B cell (primary cell): ENCODE measurements at regions not wholly inside any gene's neighbourhood (a gene's known extent, or its start where the extent isn't known, plus 50 kb on each side); places are given as distances from the start of the nearest gene placed in this dataset.
"Not testable (repeated sequence)": the region's sequence is repeated elsewhere in the genome, so short reads cannot be mapped to it uniquely, and the experiment has no call there.

Experiments
- ATAC-seq: fragments of 200-7000 bp; cut with Tn5 transposase; one replicate; pipeline ENCODE4 v1.10.0; 2021; ENCODE audit warnings: low read depth, mild to moderate bottlenecking, moderate number of reproducible peaks, moderate library complexity
- CTCF ChIA-PET: fragments of 350-600 bp; sonication (Branson Sonifier 250); formaldehyde crosslinking; loops from one replicate; lab custom pipeline; 2021; ENCODE audit warnings: antibody characterized with exemption, inconsistent platforms; lab: Charles Lee
- POLR2A ChIA-PET: fragments of 350-600 bp; sonication (Branson Sonifier 250); formaldehyde crosslinking; loops from one replicate; lab custom pipeline; 2021; ENCODE audit warnings: antibody characterized with exemption; lab: Charles Lee
- DNase-seq: peaks from one replicate; pipeline ENCODE4 v3.0.0; 2013
- H2AFZ ChIP-seq: 2 replicates; pipeline ENCODE4 v1.6.1; 2012; ENCODE audit warnings: mild to moderate bottlenecking, low read depth, low read length; ENCODE audit not compliant: insufficient read depth, poor library complexity, severe bottlenecking
- H3K27ac ChIP-seq, 2 donors: 1 replicate in 1 of 2; 2 replicates in 1 of 2; pipeline ENCODE4 v1.5.1; 2012 to 2013; ENCODE audit warnings: low read length in 2 of 2, mild to moderate bottlenecking in 2 of 2, moderate library complexity in 1 of 2
- H3K27me3 ChIP-seq, 4 experiments: fragments of 200-600 bp in 1 of 4; sonication (generic) in 1 of 4; replicated peaks in 1 of 4; 1 replicate in 2 of 4; 2 replicates in 2 of 4; pipeline versions ENCODE4 v1.6.1 to v1.7.0; 2013 to 2016; ENCODE audit warnings: low read length in 3 of 4, mild to moderate bottlenecking in 2 of 4, mixed read lengths in 1 of 4, moderate library complexity in 1 of 4; ENCODE audit not compliant: insufficient read depth in 4 of 4, control insufficient read depth in 3 of 4; ENCODE audit errors: control extremely low read depth in 1 of 4
- H3K36me3 ChIP-seq, 2 experiments: replicated peaks in 1 of 2; 1 replicate in 1 of 2; 2 replicates in 1 of 2; pipeline versions ENCODE4 v1.6.1 to v1.7.1; 2013; ENCODE audit warnings: low read length in 1 of 2; ENCODE audit not compliant: insufficient read depth in 2 of 2, control insufficient read depth in 1 of 2; ENCODE audit errors: control extremely low read depth in 1 of 2, extremely low read depth in 1 of 2
- H3K4me1 ChIP-seq, 2 donors: fragments of 200-600 bp in 1 of 2; sonication (generic) in 1 of 2; 1 replicate in 1 of 2; 2 replicates in 1 of 2; pipeline versions ENCODE4 v1.5.1 to v1.6.1; 2013 to 2017; ENCODE audit warnings: low read length in 2 of 2; ENCODE audit not compliant: control insufficient read depth in 2 of 2, insufficient read depth in 2 of 2
- H3K4me2 ChIP-seq: replicated peaks from 2 replicates; pipeline ENCODE3; 2012; ENCODE audit warnings: mild to moderate bottlenecking, low read depth, low read length; ENCODE audit not compliant: poor library complexity, severe bottlenecking
- H3K4me3 ChIP-seq, 5 experiments: fragments of 200-600 bp in 1 of 5; sonication (generic) in 1 of 5; 1 replicate in 3 of 5; 2 replicates in 2 of 5; pipeline versions ENCODE4 v1.5.1 to v1.7.0; 2011 to 2016; ENCODE audit warnings: low read length in 4 of 5, mild to moderate bottlenecking in 4 of 5, low read depth in 2 of 5, control low read depth in 1 of 5, moderate library complexity in 1 of 5; ENCODE audit not compliant: insufficient read depth in 1 of 5; ENCODE audit errors: control extremely low read depth in 1 of 5, extremely low read depth in 1 of 5
- H3K79me2 ChIP-seq: fragments of 200-600 bp; sonication (generic); one replicate; pipeline ENCODE4 v1.6.0; 2016; ENCODE audit warnings: low read length; ENCODE audit not compliant: control insufficient read depth, insufficient read depth
- H3K9ac ChIP-seq: fragments of 200-600 bp; sonication (generic); 2 replicates; pipeline ENCODE4 v1.6.1; 2017; ENCODE audit warnings: mild to moderate bottlenecking, low read length, moderate library complexity
- H3K9me3 ChIP-seq, 3 donors: one replicate each; pipeline versions ENCODE4 v1.6.1 to v1.7.1; 2013; ENCODE audit warnings: low read length in 2 of 3; ENCODE audit not compliant: control insufficient read depth in 2 of 3, insufficient read depth in 1 of 3; ENCODE audit errors: control extremely low read depth in 1 of 3
- H4K20me1 ChIP-seq: 2 replicates; pipeline ENCODE4 v1.6.0; 2012; ENCODE audit warnings: mild to moderate bottlenecking, low read length; ENCODE audit not compliant: insufficient read depth, control insufficient read depth, poor library complexity, severe bottlenecking
- H3K27ac Mint-ChIP-seq: one replicate; pipeline ENCODE4 v1.8.0; 2021; ENCODE audit warnings: mixed read lengths
- H3K27me3 Mint-ChIP-seq: one replicate; pipeline ENCODE4 v1.8.0; 2021; ENCODE audit warnings: mixed read lengths
- H3K4me1 Mint-ChIP-seq: one replicate; pipeline ENCODE4 v1.8.0; 2021; ENCODE audit warnings: mixed read lengths
- H3K4me3 Mint-ChIP-seq: one replicate; pipeline ENCODE4 v1.8.0; 2021; ENCODE audit warnings: mixed read lengths
- H3K9me3 Mint-ChIP-seq: one replicate; pipeline ENCODE4 v1.8.0; 2022; ENCODE audit warnings: mixed read lengths; ENCODE audit not compliant: insufficient read depth
- WGBS: methylation state at CpG from one replicate; pipeline ENCODE4 v1.1.5; 2013; ENCODE audit warnings: missing lambda C conversion rate; ENCODE audit not compliant: insufficient coverage; 5-methylcytosine and 5-hydroxymethylcytosine counted together
- intact Hi-C: fragments of 100-400 bp; cut with micrococcal nuclease; formaldehyde crosslinking; loops from one replicate; pipeline ENCODE4 v1.10.0; 2022

DNA sequence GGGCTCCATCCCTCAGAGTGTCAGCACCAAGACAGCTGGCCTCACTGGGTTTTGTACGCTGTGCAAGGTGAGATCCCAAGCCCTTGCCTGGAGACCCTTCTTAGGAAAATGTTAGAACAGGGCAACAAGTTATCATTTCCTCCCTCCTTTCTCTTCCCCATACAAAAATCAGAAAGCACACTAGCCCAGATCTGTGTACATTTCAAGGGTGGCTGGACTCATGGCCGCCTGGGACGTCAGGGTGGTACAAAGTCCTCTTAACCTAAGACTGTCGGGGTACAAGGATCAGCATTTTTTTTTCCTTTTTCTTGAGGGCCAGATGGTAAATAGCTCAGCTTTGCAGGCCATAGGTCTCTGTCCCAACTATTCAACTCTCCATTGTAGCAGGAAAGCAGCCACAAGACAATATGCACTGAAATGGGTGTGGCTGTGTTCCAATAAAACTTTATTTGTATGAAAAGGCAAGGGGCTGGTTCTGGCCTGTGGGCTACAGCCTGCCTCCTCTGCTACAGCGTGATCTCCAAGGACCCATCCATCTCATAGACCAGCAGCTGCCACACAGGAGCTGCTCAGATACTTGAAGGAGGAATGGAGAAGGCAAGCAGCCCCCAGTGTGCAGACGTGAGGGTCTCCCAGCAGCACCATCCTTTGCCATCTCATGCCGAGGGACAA is 68.7 kb downstream of the ART5 start:
- H3K9me3 Mint-ChIP-seq, H3K4me3 Mint-ChIP-seq, intact Hi-C loops: not testable (repeated sequence)

DNA sequence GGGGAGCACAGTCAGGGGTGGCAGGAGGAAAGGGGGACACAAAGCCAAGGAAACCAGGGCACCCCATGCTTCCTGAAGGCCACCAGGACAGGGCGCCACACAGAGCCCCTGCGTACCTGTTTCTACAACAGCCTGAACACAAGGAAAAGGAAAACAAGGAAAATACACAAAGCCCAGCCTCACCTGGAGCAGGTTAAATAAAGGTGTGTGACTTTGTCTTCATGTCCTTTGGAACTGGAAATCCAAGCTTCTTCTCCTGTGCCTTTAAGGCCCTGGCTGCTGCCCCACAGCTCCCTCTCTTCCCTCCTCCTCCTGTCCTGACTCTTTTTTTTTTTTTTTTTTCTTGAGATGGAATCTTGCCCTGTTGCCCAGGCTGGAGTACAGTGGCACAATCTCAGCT is 70.0 kb downstream of the ART5 start:
- ATAC-seq: not testable (repeated sequence)

More for the DNA sequence above, 68.7 kb downstream of the ART5 start:
- H3K27ac Mint-ChIP-seq, H3K79me2 ChIP-seq, H3K9me3 ChIP-seq, POLR2A ChIA-PET, H3K4me1 Mint-ChIP-seq, H3K4me2 ChIP-seq, CTCF ChIA-PET, H3K27me3 ChIP-seq, H3K36me3 ChIP-seq, H3K27me3 Mint-ChIP-seq, H3K27ac ChIP-seq, DNase-seq, H3K4me3 ChIP-seq, H3K4me1 ChIP-seq, ATAC-seq, H2AFZ ChIP-seq, H3K9ac ChIP-seq, H4K20me1 ChIP-seq: not testable (repeated sequence)
- 100% methylated on average over 1 of the region's 7 CpGs for WGBS

GRCh38 chr11:3565838-3566237 is 76.0 kb downstream of the ART5 start:
- H3K4me1 ChIP-seq, H3K4me3 Mint-ChIP-seq, ATAC-seq, DNase-seq, H3K36me3 ChIP-seq, H3K4me3 ChIP-seq, CTCF ChIA-PET, H3K9me3 ChIP-seq, H3K4me1 Mint-ChIP-seq, H3K27me3 Mint-ChIP-seq, H3K27ac Mint-ChIP-seq, POLR2A ChIA-PET, H3K9ac ChIP-seq, intact Hi-C loops, H3K79me2 ChIP-seq, H3K27ac ChIP-seq, H4K20me1 ChIP-seq, H3K4me2 ChIP-seq, H3K9me3 Mint-ChIP-seq, H3K27me3 ChIP-seq, H2AFZ ChIP-seq: not testable (repeated sequence)
- WGBS: 89% methylated on average over 3 of the region's 3 CpGs

More for the DNA sequence above, 70.0 kb downstream of the ART5 start:
- H3K4me3 Mint-ChIP-seq, H3K36me3 ChIP-seq, H3K27ac Mint-ChIP-seq, H3K9me3 Mint-ChIP-seq, H3K4me2 ChIP-seq, H3K4me3 ChIP-seq, POLR2A ChIA-PET, H3K9ac ChIP-seq, H2AFZ ChIP-seq, H3K4me1 Mint-ChIP-seq, CTCF ChIA-PET, H3K79me2 ChIP-seq, H3K9me3 ChIP-seq, intact Hi-C loops, H3K27me3 ChIP-seq, H3K4me1 ChIP-seq, H4K20me1 ChIP-seq, H3K27me3 Mint-ChIP-seq, DNase-seq, H3K27ac ChIP-seq: not testable (repeated sequence)
- no CpG with 5 or more reads among the region's 2 CpGs for WGBS

DNA sequence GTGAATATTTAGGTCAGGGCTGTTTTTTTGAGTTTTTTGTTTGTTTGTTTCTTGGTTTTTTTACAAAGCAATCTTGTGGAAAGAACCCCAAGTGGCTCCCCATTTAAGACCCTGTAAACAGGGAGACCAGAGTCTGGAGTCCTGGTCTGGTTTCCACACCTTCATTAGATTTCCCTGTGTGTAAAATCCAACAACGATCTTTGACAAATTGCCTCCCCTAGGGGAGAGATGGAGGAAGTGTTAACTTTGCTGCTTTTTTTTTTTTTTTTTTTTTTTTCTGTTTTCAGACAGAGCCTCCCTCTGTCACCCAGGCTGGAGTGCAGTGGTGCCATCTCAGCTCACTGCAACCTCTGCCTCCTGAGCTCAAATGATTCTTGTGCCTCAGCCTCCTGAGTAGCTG is 77.4 kb downstream of the ART5 start:
- H3K27ac Mint-ChIP-seq, intact Hi-C loops, H3K4me3 Mint-ChIP-seq, H2AFZ ChIP-seq, H3K9ac ChIP-seq, H3K4me1 Mint-ChIP-seq, POLR2A ChIA-PET, H3K4me1 ChIP-seq, H3K36me3 ChIP-seq, H3K4me2 ChIP-seq, DNase-seq, H3K9me3 ChIP-seq, CTCF ChIA-PET, H3K27me3 Mint-ChIP-seq, H3K4me3 ChIP-seq, H3K79me2 ChIP-seq, H4K20me1 ChIP-seq, H3K27ac ChIP-seq, H3K27me3 ChIP-seq, H3K9me3 Mint-ChIP-seq, ATAC-seq: not testable (repeated sequence)
- WGBS: no CpG with 5 or more reads among the region's 1 CpG
